HEK293 (cell line): ENCODE measurements at regions not wholly inside any gene's neighbourhood (a gene's known extent, or its start where the extent isn't known, plus 50 kb on each side); places are given as distances from the start of the nearest gene placed in this dataset.

ENCODE experiments used
- ZFP37 ChIP-seq: fragments of 450-650 bp; formaldehyde crosslinking; IDR thresholded peaks from 2 replicates; pipeline ENCODE4 v1.5.1; 2016; ENCODE audit warnings: missing biosample characterization, missing genetic modification characterization
- ZNF146 ChIP-seq: fragments of 450-650 bp; formaldehyde crosslinking; IDR thresholded peaks from 2 replicates; pipeline ENCODE4 v1.5.1; 2016; ENCODE audit warnings: missing biosample characterization, missing genetic modification characterization
- ZNF274 ChIP-seq, 2 experiments: fragments of 200-500 bp in 1 of 2; fragments of 450-650 bp in 1 of 2; sonication (Bioruptor generic) in 1 of 2; formaldehyde crosslinking in 1 of 2; IDR thresholded peaks; 2 replicates each; pipeline versions ENCODE4 v1.5.1 to v1.6.1; 2014 to 2016; ENCODE audit warnings: borderline replicate concordance in 1 of 2, inconsistent platforms in 1 of 2, low read length in 1 of 2, missing biosample characterization in 1 of 2, missing genetic modification characterization in 1 of 2
- ZNF362 ChIP-seq: fragments of 450-650 bp; formaldehyde crosslinking; IDR thresholded peaks from 2 replicates; pipeline ENCODE4 v1.5.1; 2016; ENCODE audit warnings: missing biosample characterization, missing genetic modification characterization
- ZNF473 ChIP-seq: fragments of 450-650 bp; formaldehyde crosslinking; IDR thresholded peaks from 2 replicates; pipeline ENCODE4 v1.5.1; 2017; ENCODE audit warnings: missing biosample characterization, missing genetic modification characterization
- TF ChIP-seq, protein P1 (sequence below): fragments of 450-650 bp; formaldehyde crosslinking; IDR thresholded peaks from 2 replicates; pipeline ENCODE4 v1.5.1; 2016; ENCODE audit warnings: missing biosample characterization, missing genetic modification characterization

DNA sequence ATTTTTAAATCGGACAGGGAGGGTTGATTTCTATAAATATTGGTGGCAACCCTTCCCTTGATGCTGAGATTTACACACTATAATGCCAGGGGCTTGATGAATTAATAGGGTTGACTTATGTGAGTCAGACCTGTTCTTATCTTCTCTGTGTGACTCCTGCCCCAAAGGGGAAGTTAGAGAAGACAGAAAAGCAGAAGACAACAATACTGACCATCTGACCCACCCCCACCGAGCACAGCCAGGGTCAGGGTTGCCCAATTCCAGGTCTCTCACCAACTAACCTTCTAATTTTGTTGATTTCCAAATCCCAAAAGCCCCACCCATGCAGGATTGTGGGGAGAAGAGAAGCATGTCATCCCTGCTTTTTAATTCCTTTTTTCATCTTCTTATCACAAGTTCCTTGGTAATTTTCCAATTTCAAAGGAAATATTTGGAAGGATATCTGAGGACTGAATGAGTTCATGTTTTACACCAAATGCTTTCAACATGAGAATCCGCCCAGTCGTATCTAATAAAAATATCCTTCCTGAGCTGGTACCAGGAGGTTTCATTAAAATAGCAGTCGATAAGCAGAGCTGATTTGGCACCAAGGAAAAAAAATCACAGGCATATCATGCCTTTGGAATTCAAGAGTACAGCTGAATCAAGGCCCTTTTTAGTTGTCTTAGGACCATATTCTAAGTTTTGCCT, 603.4 kb upstream of the CDH11 start:
- TF ChIP-seq, protein P1, sequence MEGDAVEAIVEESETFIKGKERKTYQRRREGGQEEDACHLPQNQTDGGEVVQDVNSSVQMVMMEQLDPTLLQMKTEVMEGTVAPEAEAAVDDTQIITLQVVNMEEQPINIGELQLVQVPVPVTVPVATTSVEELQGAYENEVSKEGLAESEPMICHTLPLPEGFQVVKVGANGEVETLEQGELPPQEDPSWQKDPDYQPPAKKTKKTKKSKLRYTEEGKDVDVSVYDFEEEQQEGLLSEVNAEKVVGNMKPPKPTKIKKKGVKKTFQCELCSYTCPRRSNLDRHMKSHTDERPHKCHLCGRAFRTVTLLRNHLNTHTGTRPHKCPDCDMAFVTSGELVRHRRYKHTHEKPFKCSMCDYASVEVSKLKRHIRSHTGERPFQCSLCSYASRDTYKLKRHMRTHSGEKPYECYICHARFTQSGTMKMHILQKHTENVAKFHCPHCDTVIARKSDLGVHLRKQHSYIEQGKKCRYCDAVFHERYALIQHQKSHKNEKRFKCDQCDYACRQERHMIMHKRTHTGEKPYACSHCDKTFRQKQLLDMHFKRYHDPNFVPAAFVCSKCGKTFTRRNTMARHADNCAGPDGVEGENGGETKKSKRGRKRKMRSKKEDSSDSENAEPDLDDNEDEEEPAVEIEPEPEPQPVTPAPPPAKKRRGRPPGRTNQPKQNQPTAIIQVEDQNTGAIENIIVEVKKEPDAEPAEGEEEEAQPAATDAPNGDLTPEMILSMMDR (tag by site-specific recombination): no peak
- no peak for TF ChIP-seq ZFP37 (tag by site-specific recombination)
- TF ChIP-seq ZNF473 (tag by site-specific recombination): no peak
- no peak for TF ChIP-seq ZNF146 (tag by site-specific recombination)
- TF ChIP-seq ZNF274 (IDR thresholded peaks at IDR 0.05; ENCODE audit: low read length): no peak
- no peak for TF ChIP-seq ZNF274 (tag by site-specific recombination; IDR thresholded peaks at IDR 0.05; ENCODE audit: borderline replicate concordance)
- TF ChIP-seq ZNF362 (tag by site-specific recombination): no peak
